Type B pancreatic cell (in vitro differentiated cells): ENCODE measurements at regions not wholly inside any gene's neighbourhood (a gene's known extent, or its start where the extent isn't known, plus 50 kb on each side); places are given as distances from the start of the nearest gene placed in this dataset.

ENCODE experiments used
- DNase-seq: peaks from one replicate; pipeline ENCODE4 v3.0.0; 2021; ENCODE audit warnings: mixed read lengths; ENCODE audit not compliant: unreplicated experiment; ENCODE audit errors: extremely low spot score
- H3K27ac Mint-ChIP-seq: 2 replicates; pipeline ENCODE4 v1.8.0; 2021; ENCODE audit warnings: mild to moderate bottlenecking, mixed read lengths
- H3K27me3 Mint-ChIP-seq: 2 replicates; pipeline ENCODE4 v1.8.0; 2021; ENCODE audit warnings: mixed read lengths
- H3K36me3 Mint-ChIP-seq: 2 replicates; pipeline ENCODE4 v1.8.0; 2021; ENCODE audit warnings: mixed read lengths
- H3K4me1 Mint-ChIP-seq: one replicate; pipeline ENCODE4 v1.8.0; 2021; ENCODE audit warnings: mixed read lengths; ENCODE audit not compliant: unreplicated experiment
- H3K4me3 Mint-ChIP-seq: 2 replicates; pipeline ENCODE4 v1.8.0; 2021; ENCODE audit warnings: mild to moderate bottlenecking, mixed read lengths
- H3K9me3 Mint-ChIP-seq: 2 replicates; pipeline ENCODE4 v1.8.0; 2021; ENCODE audit warnings: mixed read lengths
- TF ChIP-seq, protein P1 (sequence below): fragments of 200-600 bp; sonication (generic); conservative IDR thresholded peaks from 2 replicates; pipeline ENCODE4 v1.5.0; 2021; ENCODE audit warnings: antibody characterized with exemption, mild to moderate bottlenecking

DNA sequence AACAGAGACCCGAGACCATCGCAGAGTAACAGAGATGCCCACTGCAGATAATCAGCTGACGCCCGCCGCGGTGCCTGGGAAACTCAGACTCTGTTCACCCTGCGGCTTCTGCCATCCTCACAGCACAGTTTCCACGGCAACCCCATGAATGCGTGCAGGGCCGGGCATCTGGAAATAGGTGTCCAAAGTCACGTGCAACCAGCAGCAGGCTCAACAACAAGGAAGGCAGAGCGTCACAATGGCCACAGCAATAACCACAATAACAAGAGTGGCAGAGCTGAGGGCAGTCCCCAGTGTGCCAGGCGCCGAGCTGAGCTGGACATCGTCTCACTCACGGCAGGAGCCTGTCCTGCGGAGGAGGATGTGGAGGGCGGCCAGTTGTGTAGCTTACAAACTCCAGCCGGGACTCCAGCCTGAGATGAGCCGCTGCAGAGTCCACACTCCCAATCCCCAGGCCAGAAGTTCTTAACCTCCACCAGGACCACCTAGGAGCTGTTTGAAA lies 102.0 kb downstream of the CRYAA start:
- Mint-ChIP-seq H3K4me3 (no peak overlapping the region), H3K27ac (no peak overlapping the region), H3K9me3 (no peaks in the 10 kb centered on the region), H3K27me3 (peaks cover 3% of the 10 kb centered on the region), H3K36me3 (no peaks in the 10 kb centered on the region), H3K4me1 (peaks cover 10% of the 10 kb centered on the region)
- TF ChIP-seq, protein P1, sequence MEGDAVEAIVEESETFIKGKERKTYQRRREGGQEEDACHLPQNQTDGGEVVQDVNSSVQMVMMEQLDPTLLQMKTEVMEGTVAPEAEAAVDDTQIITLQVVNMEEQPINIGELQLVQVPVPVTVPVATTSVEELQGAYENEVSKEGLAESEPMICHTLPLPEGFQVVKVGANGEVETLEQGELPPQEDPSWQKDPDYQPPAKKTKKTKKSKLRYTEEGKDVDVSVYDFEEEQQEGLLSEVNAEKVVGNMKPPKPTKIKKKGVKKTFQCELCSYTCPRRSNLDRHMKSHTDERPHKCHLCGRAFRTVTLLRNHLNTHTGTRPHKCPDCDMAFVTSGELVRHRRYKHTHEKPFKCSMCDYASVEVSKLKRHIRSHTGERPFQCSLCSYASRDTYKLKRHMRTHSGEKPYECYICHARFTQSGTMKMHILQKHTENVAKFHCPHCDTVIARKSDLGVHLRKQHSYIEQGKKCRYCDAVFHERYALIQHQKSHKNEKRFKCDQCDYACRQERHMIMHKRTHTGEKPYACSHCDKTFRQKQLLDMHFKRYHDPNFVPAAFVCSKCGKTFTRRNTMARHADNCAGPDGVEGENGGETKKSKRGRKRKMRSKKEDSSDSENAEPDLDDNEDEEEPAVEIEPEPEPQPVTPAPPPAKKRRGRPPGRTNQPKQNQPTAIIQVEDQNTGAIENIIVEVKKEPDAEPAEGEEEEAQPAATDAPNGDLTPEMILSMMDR, result no peak
- DNase-seq, result no peak

GRCh38 chr21:43269957-43270705 lies 101.3 kb downstream of the CRYAA start:
- no peak overlapping the region for H3K27ac Mint-ChIP-seq
- H3K4me1 Mint-ChIP-seq, result peaks cover 6% of the 10 kb centered on the region
- no peak for DNase-seq
- no peak overlapping the region for H3K4me3 Mint-ChIP-seq
- TF ChIP-seq, protein P1, result no peak
- H3K36me3 Mint-ChIP-seq, result no peaks in the 10 kb centered on the region
- no peaks in the 10 kb centered on the region for H3K9me3 Mint-ChIP-seq
- H3K27me3 Mint-ChIP-seq, result no peaks in the 10 kb centered on the region

GRCh38 chr21:43269440-43269839 lies 100.6 kb downstream of the CRYAA start:
- no peak for DNase-seq
- peaks cover 6% of the 10 kb centered on the region for H3K4me1 Mint-ChIP-seq
- H3K4me3 Mint-ChIP-seq, result no peak overlapping the region

DNA sequence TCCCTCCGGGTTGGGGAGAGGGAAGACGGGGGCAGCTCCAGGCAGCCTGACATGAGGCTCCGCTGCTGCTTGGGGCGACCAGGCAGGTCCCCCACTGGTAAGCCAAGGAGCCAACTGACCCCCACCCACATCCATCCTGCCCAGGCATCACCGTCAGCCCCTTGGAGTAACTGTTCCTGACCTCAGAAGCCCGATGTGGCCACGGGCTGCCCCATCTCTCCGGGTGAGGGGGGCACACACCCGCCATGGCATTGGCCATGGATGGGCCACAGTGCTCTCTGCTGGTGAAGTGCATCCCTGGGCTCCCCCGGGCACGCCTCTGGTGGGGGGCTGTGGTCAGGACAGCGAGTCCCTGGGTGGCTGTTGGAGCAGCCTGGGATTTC lies 100.0 kb downstream of the CRYAA start:
- H3K9me3 Mint-ChIP-seq, result peaks cover 4% of the 10 kb centered on the region
- TF ChIP-seq, protein P1, result no peak

More at GRCh38 chr21:43269440-43269839, 100.6 kb downstream of the CRYAA start:
- Mint-ChIP-seq H3K9me3 (peaks cover under 1% of the 10 kb centered on the region), H3K27me3 (no peaks in the 10 kb centered on the region), H3K27ac (no peak overlapping the region), H3K36me3 (no peaks in the 10 kb centered on the region)
- TF ChIP-seq, protein P1, result peak; percentile 41

DNA sequence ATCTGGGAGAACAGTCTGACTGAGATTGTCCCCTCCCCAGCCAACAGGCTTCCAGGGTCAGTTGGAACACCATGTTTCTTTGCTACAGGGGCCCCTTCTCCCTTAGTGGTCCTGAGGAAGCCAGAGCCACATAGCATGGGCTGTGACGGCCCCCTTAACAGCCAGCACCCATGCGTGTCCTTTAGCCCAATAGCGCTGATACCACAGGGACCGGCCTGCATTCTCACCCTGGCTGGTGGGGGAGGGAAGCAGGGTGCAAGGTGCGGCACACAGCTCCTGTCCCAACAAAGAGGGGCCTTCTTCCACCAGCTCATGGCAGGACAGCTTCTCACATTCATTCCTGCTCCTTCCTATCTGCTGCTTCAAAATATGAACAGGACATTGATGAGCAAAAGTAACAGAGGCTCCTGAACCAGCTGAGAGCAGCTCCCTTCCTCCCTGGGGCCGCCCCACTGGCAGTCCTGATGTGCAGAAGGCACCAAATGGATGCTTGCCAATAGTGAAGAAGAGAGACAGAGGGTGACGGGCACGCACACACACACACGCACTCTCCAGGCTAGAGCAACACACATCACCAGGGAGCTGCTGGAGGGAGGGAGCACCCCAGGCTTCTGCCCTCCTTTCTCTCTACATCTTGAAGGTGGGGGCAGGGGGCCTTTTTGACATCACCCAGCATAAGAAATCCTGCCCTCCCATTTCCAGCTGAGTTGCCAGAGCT lies 99.4 kb downstream of the CRYAA start:
- TF ChIP-seq, protein P1, result no peak
- H3K4me3 Mint-ChIP-seq, result no peak overlapping the region
- peaks cover 6% of the 10 kb centered on the region for H3K4me1 Mint-ChIP-seq
- H3K9me3 Mint-ChIP-seq, result peaks cover 4% of the 10 kb centered on the region
- no peaks in the 10 kb centered on the region for H3K27me3 Mint-ChIP-seq
- H3K27ac Mint-ChIP-seq, result no peak overlapping the region
- no peaks in the 10 kb centered on the region for H3K36me3 Mint-ChIP-seq
- DNase-seq, result no peak

More for the DNA sequence above, 100.0 kb downstream of the CRYAA start:
- Mint-ChIP-seq H3K4me3 (no peak overlapping the region), H3K27me3 (no peaks in the 10 kb centered on the region), H3K36me3 (no peaks in the 10 kb centered on the region), H3K27ac (no peak overlapping the region), H3K4me1 (peaks cover 6% of the 10 kb centered on the region)
- no peak for DNase-seq
